Liver (tissue), 8 donors: ENCODE measurements at regions not wholly inside any gene's neighbourhood (a gene's known extent, or its start where the extent isn't known, plus 50 kb on each side); places are given as distances from the start of the nearest gene placed in this dataset.

Source experiments
- DNase-seq: peaks from one replicate; pipeline ENCODE4 v3.0.0-alpha.2; 2017; ENCODE audit warnings: low spot score
- H3K27ac ChIP-seq, 2 donors: one replicate each; pipeline ENCODE4 v1.7.0; 2013; ENCODE audit warnings: inconsistent platforms in 2 of 2, low read length in 2 of 2, control low read depth in 1 of 2, low read depth in 1 of 2, mild to moderate bottlenecking in 1 of 2
- H3K27me3 ChIP-seq, 4 donors: one replicate each; pipeline versions ENCODE4 v1.6.1 to v1.7.0; 2013; ENCODE audit warnings: low read length in 3 of 4, inconsistent platforms in 1 of 4, mild to moderate bottlenecking in 1 of 4, moderate library complexity in 1 of 4; ENCODE audit not compliant: control insufficient read depth in 4 of 4, insufficient read depth in 4 of 4
- H3K36me3 ChIP-seq, 4 donors: one replicate each; pipeline versions ENCODE4 v1.6.1 to v1.7.0; 2013; ENCODE audit warnings: low read length in 3 of 4, mild to moderate bottlenecking in 3 of 4, low read depth in 1 of 4, moderate library complexity in 1 of 4; ENCODE audit not compliant: control insufficient read depth in 4 of 4, insufficient read depth in 3 of 4
- H3K4me1 ChIP-seq, 4 donors: one replicate each; pipeline versions ENCODE4 v1.6.1 to v1.7.0; 2013; ENCODE audit warnings: low read length in 3 of 4, mild to moderate bottlenecking in 3 of 4, moderate library complexity in 1 of 4; ENCODE audit not compliant: control insufficient read depth in 4 of 4, insufficient read depth in 4 of 4
- H3K4me3 ChIP-seq, 3 donors: one replicate each; pipeline versions ENCODE4 v1.6.1 to v1.7.0; 2013; ENCODE audit warnings: low read length in 3 of 3, control low read depth in 1 of 3, low read depth in 1 of 3, mild to moderate bottlenecking in 1 of 3
- H3K9ac ChIP-seq, 2 donors: one replicate each; pipeline ENCODE4 v1.7.0; 2013; ENCODE audit warnings: low read length in 2 of 2, mild to moderate bottlenecking in 2 of 2, moderate library complexity in 2 of 2, control low read depth in 1 of 2, low read depth in 1 of 2
- H3K9me3 ChIP-seq, 4 donors: one replicate each; pipeline versions ENCODE4 v1.6.1 to v1.7.0; 2013; ENCODE audit warnings: low read length in 3 of 4; ENCODE audit not compliant: control insufficient read depth in 4 of 4
- EGR1 ChIP-seq, 2 donors: IDR thresholded peaks; 2 replicates each; pipeline ENCODE4 v1.6.1; 2016 to 2018; ENCODE audit warnings: antibody characterized with exemption in 2 of 2, low read depth in 2 of 2
- FOXA2 ChIP-seq: IDR thresholded peaks from 2 replicates; pipeline ENCODE4 v1.6.1; 2016; ENCODE audit warnings: antibody characterized with exemption
- GABPA ChIP-seq, 2 donors: IDR thresholded peaks in 1 of 2; conservative IDR thresholded peaks in 1 of 2; 2 replicates each; pipeline ENCODE4 v1.6.1; 2016; ENCODE audit warnings: antibody characterized with exemption in 2 of 2, mild to moderate bottlenecking in 1 of 2, moderate library complexity in 1 of 2
- HNF4A ChIP-seq, 2 donors: conservative IDR thresholded peaks; 2 replicates each; pipeline ENCODE4 v1.6.1; 2016; ENCODE audit warnings: antibody characterized with exemption in 2 of 2, mild to moderate bottlenecking in 2 of 2
- HNF4G ChIP-seq: IDR thresholded peaks from 2 replicates; pipeline ENCODE4 v1.6.1; 2016; ENCODE audit warnings: antibody characterized with exemption
- JUND ChIP-seq, 2 donors: IDR thresholded peaks; 2 replicates each; pipeline ENCODE4 v1.6.1; 2016; ENCODE audit warnings: antibody characterized with exemption in 2 of 2
- NR2F2 ChIP-seq: IDR thresholded peaks from 2 replicates; pipeline ENCODE4 v1.6.1; 2016; ENCODE audit warnings: antibody characterized with exemption
- RAD21 ChIP-seq, 2 donors: IDR thresholded peaks; 2 replicates each; pipeline ENCODE4 v1.6.1; 2016; ENCODE audit warnings: antibody characterized with exemption in 2 of 2, mild to moderate bottlenecking in 2 of 2
- RXRA ChIP-seq, 2 donors: IDR thresholded peaks; 2 replicates each; pipeline ENCODE4 v1.6.1; 2017 to 2018; ENCODE audit warnings: antibody characterized with exemption in 2 of 2, mild to moderate bottlenecking in 1 of 2
- SP1 ChIP-seq: IDR thresholded peaks from 2 replicates; pipeline ENCODE4 v1.6.1; 2018; ENCODE audit warnings: antibody characterized with exemption, mild to moderate bottlenecking
- TAF1 ChIP-seq: conservative IDR thresholded peaks from 2 replicates; pipeline ENCODE4 v1.6.1; 2016; ENCODE audit warnings: antibody characterized with exemption, mild to moderate bottlenecking
- WGBS: extraction: QIAGEN DNeasy Blood & Tissue Kit; methylation state at CpG from one replicate; pipeline ENCODE4 v1.1.7; 2013; 5-methylcytosine and 5-hydroxymethylcytosine counted together
- TF ChIP-seq, protein P1 (sequence below): fragments of 150-350 bp; IDR thresholded peaks from 2 replicates; pipeline ENCODE4 v1.5.1; 2017; ENCODE audit warnings: improper control_type of control experiment, low read depth, low read length; ENCODE audit not compliant: missing input control
- TF ChIP-seq, protein P2 (sequence below): IDR thresholded peaks from 2 replicates; pipeline ENCODE4 v1.6.1; 2016; ENCODE audit warnings: antibody characterized with exemption
- TF ChIP-seq, protein P3 (sequence below): IDR thresholded peaks from 2 replicates; pipeline ENCODE4 v1.6.1; 2016; ENCODE audit warnings: antibody characterized with exemption, mild to moderate bottlenecking
- TF ChIP-seq, protein P4 (sequence below): IDR thresholded peaks from 2 replicates; pipeline ENCODE4 v1.6.1; 2016; ENCODE audit warnings: antibody characterized with exemption
- donor health status: healthy.
- donor health status: healthy.
- donor health status: healthy.
- donor health status: healthy.
- donor health status: healthy.

DNA sequence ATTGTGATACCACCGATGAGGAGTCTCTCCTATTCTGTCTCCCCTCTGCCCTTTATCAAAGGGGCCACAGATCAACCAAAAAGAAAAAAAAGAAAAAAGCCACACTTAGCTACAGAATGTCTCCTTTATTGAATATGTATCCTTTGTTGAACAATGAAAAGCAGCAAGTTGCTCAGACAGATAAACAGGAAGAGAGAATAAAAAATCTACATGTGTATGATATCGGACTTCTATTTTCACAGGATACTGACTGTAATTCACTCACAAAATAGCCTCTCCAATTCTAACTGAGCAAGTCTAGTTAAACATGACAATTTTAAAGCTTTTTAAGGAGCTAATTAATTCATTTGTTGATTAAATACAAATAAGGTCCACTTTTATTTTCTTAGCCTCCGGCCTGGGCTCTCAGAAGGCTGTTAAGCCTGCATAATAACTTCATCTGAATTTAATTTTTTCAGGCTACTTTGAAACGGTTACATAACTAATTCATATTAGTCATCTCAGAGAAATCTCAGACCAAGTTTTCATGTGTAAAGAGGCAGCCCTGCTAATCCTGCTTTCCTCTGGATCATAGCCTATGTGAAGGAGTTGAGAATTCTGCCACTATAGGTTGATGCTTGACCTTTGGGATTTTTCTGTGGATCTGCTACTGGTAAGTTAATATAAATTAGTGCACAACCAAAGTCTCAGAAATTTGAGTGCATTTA is 304.1 kb upstream of the NR5A2 start:
- DNase-seq, result no peak
- no peak for TF ChIP-seq HNF4G
- Histone ChIP-seq H3K27me3 (no peaks in the 10 kb centered on the region), H3K9me3 (no peaks in the 10 kb centered on the region), H3K9ac (no peak overlapping the region), H3K4me1 (no peaks in the 10 kb centered on the region), H3K4me3 (no peak overlapping the region), H3K27ac (no peak overlapping the region), H3K36me3 (no peaks in the 10 kb centered on the region)
- WGBS, result 65% methylated on average over 4 of the region's 4 CpGs

DNA sequence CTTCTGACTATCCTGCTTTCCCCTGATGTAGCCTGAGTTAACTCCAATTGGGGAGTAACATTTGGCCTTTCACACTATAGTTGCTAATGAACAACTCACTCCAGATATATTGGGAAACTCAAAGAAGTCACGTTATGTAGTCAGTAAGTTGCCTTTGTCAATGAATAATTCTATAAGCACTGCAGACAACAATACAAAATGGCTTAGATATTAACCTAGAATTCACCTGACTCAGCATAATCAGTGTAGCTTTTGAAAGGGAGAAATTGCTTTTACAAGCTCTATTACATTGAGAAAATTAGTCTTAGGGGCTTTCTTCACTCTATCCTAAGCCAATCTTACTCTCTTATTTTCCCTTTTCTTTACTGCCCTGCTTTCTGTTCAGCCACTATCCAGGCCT is 303.5 kb upstream of the NR5A2 start:
- Histone ChIP-seq H3K4me3 (no peak overlapping the region), H3K9me3 (no peaks in the 10 kb centered on the region), H3K27ac (no peak overlapping the region), H3K36me3 (no peaks in the 10 kb centered on the region), H3K9ac (no peak overlapping the region), H3K27me3 (no peaks in the 10 kb centered on the region), H3K4me1 (no peaks in the 10 kb centered on the region)
- no peak for DNase-seq
- 89% methylated on average over 1 of the region's 1 CpG for WGBS
- TF ChIP-seq RAD21 (IDR thresholded peaks at IDR 0.05), result no peak
- TF ChIP-seq JUND (IDR thresholded peaks at IDR 0.05), result no peak
- TF ChIP-seq, protein P1, sequence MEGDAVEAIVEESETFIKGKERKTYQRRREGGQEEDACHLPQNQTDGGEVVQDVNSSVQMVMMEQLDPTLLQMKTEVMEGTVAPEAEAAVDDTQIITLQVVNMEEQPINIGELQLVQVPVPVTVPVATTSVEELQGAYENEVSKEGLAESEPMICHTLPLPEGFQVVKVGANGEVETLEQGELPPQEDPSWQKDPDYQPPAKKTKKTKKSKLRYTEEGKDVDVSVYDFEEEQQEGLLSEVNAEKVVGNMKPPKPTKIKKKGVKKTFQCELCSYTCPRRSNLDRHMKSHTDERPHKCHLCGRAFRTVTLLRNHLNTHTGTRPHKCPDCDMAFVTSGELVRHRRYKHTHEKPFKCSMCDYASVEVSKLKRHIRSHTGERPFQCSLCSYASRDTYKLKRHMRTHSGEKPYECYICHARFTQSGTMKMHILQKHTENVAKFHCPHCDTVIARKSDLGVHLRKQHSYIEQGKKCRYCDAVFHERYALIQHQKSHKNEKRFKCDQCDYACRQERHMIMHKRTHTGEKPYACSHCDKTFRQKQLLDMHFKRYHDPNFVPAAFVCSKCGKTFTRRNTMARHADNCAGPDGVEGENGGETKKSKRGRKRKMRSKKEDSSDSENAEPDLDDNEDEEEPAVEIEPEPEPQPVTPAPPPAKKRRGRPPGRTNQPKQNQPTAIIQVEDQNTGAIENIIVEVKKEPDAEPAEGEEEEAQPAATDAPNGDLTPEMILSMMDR, result no peak
- TF ChIP-seq, protein P2, sequence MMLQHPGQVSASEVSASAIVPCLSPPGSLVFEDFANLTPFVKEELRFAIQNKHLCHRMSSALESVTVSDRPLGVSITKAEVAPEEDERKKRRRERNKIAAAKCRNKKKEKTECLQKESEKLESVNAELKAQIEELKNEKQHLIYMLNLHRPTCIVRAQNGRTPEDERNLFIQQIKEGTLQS, result no peak
- TF ChIP-seq TAF1, result no peak
- TF ChIP-seq, protein P3, sequence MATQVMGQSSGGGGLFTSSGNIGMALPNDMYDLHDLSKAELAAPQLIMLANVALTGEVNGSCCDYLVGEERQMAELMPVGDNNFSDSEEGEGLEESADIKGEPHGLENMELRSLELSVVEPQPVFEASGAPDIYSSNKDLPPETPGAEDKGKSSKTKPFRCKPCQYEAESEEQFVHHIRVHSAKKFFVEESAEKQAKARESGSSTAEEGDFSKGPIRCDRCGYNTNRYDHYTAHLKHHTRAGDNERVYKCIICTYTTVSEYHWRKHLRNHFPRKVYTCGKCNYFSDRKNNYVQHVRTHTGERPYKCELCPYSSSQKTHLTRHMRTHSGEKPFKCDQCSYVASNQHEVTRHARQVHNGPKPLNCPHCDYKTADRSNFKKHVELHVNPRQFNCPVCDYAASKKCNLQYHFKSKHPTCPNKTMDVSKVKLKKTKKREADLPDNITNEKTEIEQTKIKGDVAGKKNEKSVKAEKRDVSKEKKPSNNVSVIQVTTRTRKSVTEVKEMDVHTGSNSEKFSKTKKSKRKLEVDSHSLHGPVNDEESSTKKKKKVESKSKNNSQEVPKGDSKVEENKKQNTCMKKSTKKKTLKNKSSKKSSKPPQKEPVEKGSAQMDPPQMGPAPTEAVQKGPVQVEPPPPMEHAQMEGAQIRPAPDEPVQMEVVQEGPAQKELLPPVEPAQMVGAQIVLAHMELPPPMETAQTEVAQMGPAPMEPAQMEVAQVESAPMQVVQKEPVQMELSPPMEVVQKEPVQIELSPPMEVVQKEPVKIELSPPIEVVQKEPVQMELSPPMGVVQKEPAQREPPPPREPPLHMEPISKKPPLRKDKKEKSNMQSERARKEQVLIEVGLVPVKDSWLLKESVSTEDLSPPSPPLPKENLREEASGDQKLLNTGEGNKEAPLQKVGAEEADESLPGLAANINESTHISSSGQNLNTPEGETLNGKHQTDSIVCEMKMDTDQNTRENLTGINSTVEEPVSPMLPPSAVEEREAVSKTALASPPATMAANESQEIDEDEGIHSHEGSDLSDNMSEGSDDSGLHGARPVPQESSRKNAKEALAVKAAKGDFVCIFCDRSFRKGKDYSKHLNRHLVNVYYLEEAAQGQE, result no peak
- no peak for TF ChIP-seq HNF4A (conservative IDR thresholded peaks at IDR 0.05)
- TF ChIP-seq HNF4G, result no peak
- no peak for TF ChIP-seq GABPA (IDR thresholded peaks at IDR 0.05 in 1 of 2, conservative IDR thresholded peaks at IDR 0.05 in 1 of 2)
- no peak for TF ChIP-seq NR2F2
- no peak for TF ChIP-seq RXRA (IDR thresholded peaks at IDR 0.05)
- TF ChIP-seq, protein P4, sequence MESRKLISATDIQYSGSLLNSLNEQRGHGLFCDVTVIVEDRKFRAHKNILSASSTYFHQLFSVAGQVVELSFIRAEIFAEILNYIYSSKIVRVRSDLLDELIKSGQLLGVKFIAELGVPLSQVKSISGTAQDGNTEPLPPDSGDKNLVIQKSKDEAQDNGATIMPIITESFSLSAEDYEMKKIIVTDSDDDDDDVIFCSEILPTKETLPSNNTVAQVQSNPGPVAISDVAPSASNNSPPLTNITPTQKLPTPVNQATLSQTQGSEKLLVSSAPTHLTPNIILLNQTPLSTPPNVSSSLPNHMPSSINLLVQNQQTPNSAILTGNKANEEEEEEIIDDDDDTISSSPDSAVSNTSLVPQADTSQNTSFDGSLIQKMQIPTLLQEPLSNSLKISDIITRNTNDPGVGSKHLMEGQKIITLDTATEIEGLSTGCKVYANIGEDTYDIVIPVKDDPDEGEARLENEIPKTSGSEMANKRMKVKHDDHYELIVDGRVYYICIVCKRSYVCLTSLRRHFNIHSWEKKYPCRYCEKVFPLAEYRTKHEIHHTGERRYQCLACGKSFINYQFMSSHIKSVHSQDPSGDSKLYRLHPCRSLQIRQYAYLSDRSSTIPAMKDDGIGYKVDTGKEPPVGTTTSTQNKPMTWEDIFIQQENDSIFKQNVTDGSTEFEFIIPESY, result no peak
- no peak for TF ChIP-seq SP1
- no peak for TF ChIP-seq FOXA2
- TF ChIP-seq EGR1 (IDR thresholded peaks at IDR 0.05; ENCODE audit: low read depth in 2 of 2), result no peak
